Panc1 (cell line): ENCODE measurements at regions not wholly inside any gene's neighbourhood (a gene's known extent, or its start where the extent isn't known, plus 50 kb on each side); places are given as distances from the start of the nearest gene placed in this dataset.
A peak's percentile ranks its signal among the peaks of the same experiment; 100 is the strongest.

Experiments
- ATAC-seq: fragments of 200-7000 bp; cut with Tn5 transposase; 2 replicates; pipeline ENCODE4 v1.9.1; 2020; ENCODE audit warnings: mild to moderate bottlenecking, moderate library complexity
- BruUV-seq: library from RNA; stranded (reverse); fragments of 400-500 nt; replicated peaks from 2 replicates; lab custom pipeline; 2021; lab: Mats Ljungman, UMichigan
- CTCF ChIA-PET: fragments of 300-600 bp; sonication (Branson Sonifier 250); formaldehyde crosslinking; loops from one replicate; lab custom pipeline; 2022; ENCODE audit warnings: antibody characterized with exemption; lab: Charles Lee
- POLR2A ChIA-PET: fragments of 300-600 bp; sonication (Branson Sonifier 250); formaldehyde crosslinking; loops from one replicate; lab custom pipeline; 2022; ENCODE audit warnings: antibody characterized with exemption; lab: Charles Lee
- DNase-seq: peaks from one replicate; pipeline ENCODE4 v3.0.0-alpha.2; 2010; ENCODE audit warnings: low read depth, low spot score
- H3K27ac ChIP-seq: 2 replicates; pipeline ENCODE4 v1.5.1; 2011; ENCODE audit warnings: mild to moderate bottlenecking, low read length, inconsistent platforms
- H3K27me3 ChIP-seq: fragments of 200-500 bp; sonication (Bioruptor generic); 2 replicates; pipeline ENCODE4 v1.6.0; 2014; ENCODE audit warnings: low read length, inconsistent platforms; ENCODE audit not compliant: control insufficient read depth, insufficient read depth
- H3K36me3 ChIP-seq: fragments of 200-500 bp; sonication (Bioruptor generic); 2 replicates; pipeline ENCODE4 v1.5.1; 2014; ENCODE audit warnings: inconsistent platforms, mild to moderate bottlenecking, low read length, moderate library complexity; ENCODE audit not compliant: control insufficient read depth, insufficient read depth
- H3K4me1 ChIP-seq: 2 replicates; pipeline ENCODE4 v1.5.1; 2011; ENCODE audit warnings: inconsistent platforms, mild to moderate bottlenecking, low read length, moderate library complexity; ENCODE audit not compliant: control insufficient read depth, insufficient read depth
- H3K4me3 ChIP-seq, 2 experiments: 2 replicates each; pipeline ENCODE4 v1.5.1; 2011 to 2012; ENCODE audit warnings: low read depth in 2 of 2, low read length in 2 of 2, mild to moderate bottlenecking in 2 of 2, inconsistent platforms in 1 of 2, moderate library complexity in 1 of 2
- H3K9me3 ChIP-seq: fragments of 200-500 bp; sonication (Bioruptor generic); 2 replicates; pipeline ENCODE4 v1.5.1; 2014; ENCODE audit warnings: low read depth, mild to moderate bottlenecking, inconsistent platforms, low read length, moderate library complexity; ENCODE audit not compliant: control insufficient read depth, insufficient read depth
- POLR2AphosphoS5 ChIP-seq: IDR thresholded peaks from 2 replicates; pipeline ENCODE4 v1.6.1; 2012; ENCODE audit warnings: mild to moderate bottlenecking, low read depth, low read length, moderate library complexity
- SIN3A ChIP-seq: IDR thresholded peaks from 2 replicates; pipeline ENCODE4 v1.6.1; 2012; ENCODE audit warnings: low read depth, mild to moderate bottlenecking, low read length, moderate library complexity, borderline replicate concordance; ENCODE audit not compliant: insufficient read depth
- TCF7L2 ChIP-seq: IDR thresholded peaks from 2 replicates; pipeline ENCODE4 v1.6.1; 2011; ENCODE audit warnings: mild to moderate bottlenecking, low read depth, low read length, inconsistent platforms
- in situ Hi-C: cut with HindIII; loops from 2 replicates; pipeline ENCODE4 v1.10.0; 2016; ENCODE audit warnings: low sequenced_read_pairs, low pct_unique_long_range_greater_than_20kb
- intact Hi-C: fragments of 100-400 bp; cut with micrococcal nuclease; formaldehyde crosslinking; loops from one replicate; pipeline ENCODE4 v1.10.0; 2022; ENCODE audit not compliant: unreplicated experiment
- TF ChIP-seq, protein P1 (sequence below), 2 experiments: IDR thresholded peaks; 2 replicates each; pipeline ENCODE4 v1.6.1; 2011 to 2012; ENCODE audit warnings: low read depth in 2 of 2, control low read depth in 1 of 2, low read length in 1 of 2, mild to moderate bottlenecking in 1 of 2, moderate library complexity in 1 of 2; ENCODE audit not compliant: insufficient read depth in 1 of 2
- TF ChIP-seq, protein P2 (sequence below): fragments of 450-650 bp; IDR thresholded peaks from 2 replicates; pipeline ENCODE4 v1.5.1; 2017; ENCODE audit warnings: mild to moderate bottlenecking

DNA sequence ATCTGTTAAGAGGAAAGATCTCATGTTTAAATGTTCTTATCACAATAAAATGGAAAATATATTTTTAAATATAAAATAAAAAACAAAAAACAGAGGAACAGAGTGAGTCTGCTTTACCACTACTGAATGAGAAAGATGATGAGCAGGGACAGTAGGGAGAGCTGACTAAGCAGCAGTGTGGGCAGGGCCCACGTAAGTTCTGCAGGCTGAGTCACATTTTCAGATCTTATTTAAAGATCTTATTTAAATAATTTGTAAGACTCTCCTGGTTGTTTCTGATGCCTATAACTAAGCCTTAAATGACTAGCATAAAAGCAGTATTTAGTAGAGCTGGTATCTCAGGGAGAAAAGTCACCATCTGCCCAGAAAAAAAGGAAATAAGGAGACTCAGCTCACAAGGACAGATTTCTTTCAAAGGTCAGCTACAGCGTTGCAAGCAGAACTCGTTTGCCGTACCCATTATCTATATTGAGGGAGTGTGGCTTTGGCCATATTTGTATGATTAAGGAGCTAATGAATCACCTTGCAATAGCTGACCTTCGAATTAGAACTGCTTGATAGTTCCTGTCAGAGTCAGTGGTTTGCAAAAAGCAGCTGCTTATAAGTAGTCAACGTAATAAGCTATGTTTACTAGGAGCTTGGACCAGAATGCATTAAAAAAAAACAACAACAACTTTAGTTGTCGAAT, 322.1 kb upstream of the CHAC2 start:
- no peaks in the 10 kb centered on the region for H3K9me3 ChIP-seq
- POLR2A ChIA-PET = no interaction called here
- no peaks in the 10 kb centered on the region for H3K4me1 ChIP-seq
- no peak overlapping the region for H3K4me3 ChIP-seq
- in situ Hi-C loops (no loop called here), intact Hi-C loops (no loop called here)
- H3K27ac ChIP-seq = no peak overlapping the region
- TF ChIP-seq SIN3A (no peak), TCF7L2 (no peak), POLR2AphosphoS5 (no peak)
- TF ChIP-seq, protein P1, sequence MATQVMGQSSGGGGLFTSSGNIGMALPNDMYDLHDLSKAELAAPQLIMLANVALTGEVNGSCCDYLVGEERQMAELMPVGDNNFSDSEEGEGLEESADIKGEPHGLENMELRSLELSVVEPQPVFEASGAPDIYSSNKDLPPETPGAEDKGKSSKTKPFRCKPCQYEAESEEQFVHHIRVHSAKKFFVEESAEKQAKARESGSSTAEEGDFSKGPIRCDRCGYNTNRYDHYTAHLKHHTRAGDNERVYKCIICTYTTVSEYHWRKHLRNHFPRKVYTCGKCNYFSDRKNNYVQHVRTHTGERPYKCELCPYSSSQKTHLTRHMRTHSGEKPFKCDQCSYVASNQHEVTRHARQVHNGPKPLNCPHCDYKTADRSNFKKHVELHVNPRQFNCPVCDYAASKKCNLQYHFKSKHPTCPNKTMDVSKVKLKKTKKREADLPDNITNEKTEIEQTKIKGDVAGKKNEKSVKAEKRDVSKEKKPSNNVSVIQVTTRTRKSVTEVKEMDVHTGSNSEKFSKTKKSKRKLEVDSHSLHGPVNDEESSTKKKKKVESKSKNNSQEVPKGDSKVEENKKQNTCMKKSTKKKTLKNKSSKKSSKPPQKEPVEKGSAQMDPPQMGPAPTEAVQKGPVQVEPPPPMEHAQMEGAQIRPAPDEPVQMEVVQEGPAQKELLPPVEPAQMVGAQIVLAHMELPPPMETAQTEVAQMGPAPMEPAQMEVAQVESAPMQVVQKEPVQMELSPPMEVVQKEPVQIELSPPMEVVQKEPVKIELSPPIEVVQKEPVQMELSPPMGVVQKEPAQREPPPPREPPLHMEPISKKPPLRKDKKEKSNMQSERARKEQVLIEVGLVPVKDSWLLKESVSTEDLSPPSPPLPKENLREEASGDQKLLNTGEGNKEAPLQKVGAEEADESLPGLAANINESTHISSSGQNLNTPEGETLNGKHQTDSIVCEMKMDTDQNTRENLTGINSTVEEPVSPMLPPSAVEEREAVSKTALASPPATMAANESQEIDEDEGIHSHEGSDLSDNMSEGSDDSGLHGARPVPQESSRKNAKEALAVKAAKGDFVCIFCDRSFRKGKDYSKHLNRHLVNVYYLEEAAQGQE (IDR thresholded peaks at IDR 0.05; ENCODE audit: insufficient read depth in 1 of 2, low read depth in 2 of 2, low read length in 1 of 2) = no peak
- TF ChIP-seq, protein P2, sequence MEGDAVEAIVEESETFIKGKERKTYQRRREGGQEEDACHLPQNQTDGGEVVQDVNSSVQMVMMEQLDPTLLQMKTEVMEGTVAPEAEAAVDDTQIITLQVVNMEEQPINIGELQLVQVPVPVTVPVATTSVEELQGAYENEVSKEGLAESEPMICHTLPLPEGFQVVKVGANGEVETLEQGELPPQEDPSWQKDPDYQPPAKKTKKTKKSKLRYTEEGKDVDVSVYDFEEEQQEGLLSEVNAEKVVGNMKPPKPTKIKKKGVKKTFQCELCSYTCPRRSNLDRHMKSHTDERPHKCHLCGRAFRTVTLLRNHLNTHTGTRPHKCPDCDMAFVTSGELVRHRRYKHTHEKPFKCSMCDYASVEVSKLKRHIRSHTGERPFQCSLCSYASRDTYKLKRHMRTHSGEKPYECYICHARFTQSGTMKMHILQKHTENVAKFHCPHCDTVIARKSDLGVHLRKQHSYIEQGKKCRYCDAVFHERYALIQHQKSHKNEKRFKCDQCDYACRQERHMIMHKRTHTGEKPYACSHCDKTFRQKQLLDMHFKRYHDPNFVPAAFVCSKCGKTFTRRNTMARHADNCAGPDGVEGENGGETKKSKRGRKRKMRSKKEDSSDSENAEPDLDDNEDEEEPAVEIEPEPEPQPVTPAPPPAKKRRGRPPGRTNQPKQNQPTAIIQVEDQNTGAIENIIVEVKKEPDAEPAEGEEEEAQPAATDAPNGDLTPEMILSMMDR = no peak
- ATAC-seq (no peak), DNase-seq (no peak)
- no peaks in the 10 kb centered on the region for H3K27me3 ChIP-seq
- CTCF ChIA-PET = no interaction called here
- no peaks in the 10 kb centered on the region for H3K36me3 ChIP-seq
- no TSS peak for BruUV-seq

DNA sequence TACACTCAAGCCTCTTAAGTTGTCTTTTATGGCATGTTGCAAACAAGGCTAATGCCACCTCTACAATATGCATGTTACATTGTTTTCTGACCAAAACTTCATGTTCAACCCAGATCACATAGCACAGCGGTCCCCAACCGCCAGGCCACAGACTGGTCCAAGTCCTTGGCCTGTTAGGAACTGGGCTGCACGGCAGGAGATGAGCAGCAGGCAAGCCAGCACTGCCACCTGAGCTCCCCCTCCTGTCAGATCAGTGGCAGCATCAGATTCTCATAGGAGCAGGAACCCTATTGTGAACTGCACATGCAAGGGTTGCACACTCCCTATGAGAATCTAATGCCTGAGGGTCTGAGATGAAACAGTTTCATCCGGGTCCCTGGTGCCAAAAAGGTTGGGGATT, 324.8 kb upstream of the CHAC2 start:
- Histone ChIP-seq H3K27ac (no peak overlapping the region), H3K9me3 (no peaks in the 10 kb centered on the region), H3K4me3 (no peak overlapping the region), H3K36me3 (no peaks in the 10 kb centered on the region), H3K4me1 (no peaks in the 10 kb centered on the region), H3K27me3 (no peaks in the 10 kb centered on the region)
- DNase-seq = no peak
- POLR2A ChIA-PET = no interaction called here
- no peak for TF ChIP-seq POLR2AphosphoS5
- TF ChIP-seq, protein P2 = peak; percentile 26; the same call in 1 of the 2 replicates
- TF ChIP-seq, protein P1 (IDR thresholded peaks at IDR 0.05; ENCODE audit: insufficient read depth in 1 of 2, low read depth in 2 of 2, low read length in 1 of 2) = no peak
- ATAC-seq = no peak
- no TSS peak for BruUV-seq
- in situ Hi-C loops = no loop called here
- CTCF ChIA-PET = no interaction called here
- intact Hi-C loops = no loop called here
